HG02588 (cell line): ENCODE measurements at regions not wholly inside any gene's neighbourhood (a gene's known extent, or its start where the extent isn't known, plus 50 kb on each side); places are given as distances from the start of the nearest gene placed in this dataset.

Source experiments
- ATAC-seq: cut with Tn5 transposase; IDR thresholded peaks from one replicate; pipeline ENCODE4 v1.9.1; 2021; ENCODE audit warnings: mild to moderate bottlenecking, moderate library complexity; ENCODE audit not compliant: unreplicated experiment

DNA sequence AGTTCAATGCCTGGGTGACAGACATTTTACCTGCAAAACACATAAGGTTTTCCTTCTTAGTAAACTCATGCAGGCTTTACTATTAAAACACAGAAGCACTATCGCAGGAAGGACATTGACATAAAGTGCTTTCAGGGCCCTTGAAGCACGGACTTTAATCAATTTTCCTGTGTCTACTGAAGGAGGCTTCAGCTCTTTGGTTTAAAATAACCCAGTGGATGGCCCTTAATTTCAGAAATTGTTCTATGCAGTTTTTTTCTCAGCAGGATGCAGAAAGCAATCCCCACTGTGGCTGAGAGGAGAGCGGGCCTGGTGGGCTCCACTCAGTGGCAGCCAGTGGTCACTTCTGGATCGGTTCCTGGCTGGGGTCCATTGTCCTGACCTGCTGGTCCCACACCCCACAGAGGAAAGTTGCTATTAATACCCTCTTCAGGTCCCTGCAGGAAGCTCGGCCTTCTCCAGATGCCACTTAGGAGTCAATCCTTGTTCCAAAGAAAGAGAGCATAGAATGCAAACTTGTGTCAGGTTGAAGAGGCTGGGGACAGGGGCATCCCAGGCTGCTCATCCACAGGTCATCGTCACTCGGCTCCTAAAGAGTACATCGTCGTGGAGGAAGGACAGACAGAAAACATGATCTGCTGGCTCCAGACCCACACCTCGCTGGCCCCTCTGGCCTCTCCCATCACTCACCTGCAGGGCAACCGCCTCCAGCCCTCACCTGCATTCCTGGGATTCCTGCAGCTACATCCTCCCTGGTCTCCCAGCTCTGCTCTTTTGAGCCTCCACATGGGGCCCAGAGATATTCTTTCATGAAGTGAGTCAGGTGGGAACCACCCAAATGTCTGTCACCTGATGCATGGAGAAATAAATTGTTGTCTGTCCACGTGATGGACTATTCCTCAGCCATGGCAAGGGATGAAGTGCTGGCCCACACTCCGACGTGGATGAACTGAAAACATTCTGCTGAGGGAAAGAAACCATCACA, 153.1 kb downstream of the PSMG1 start:
- ATAC-seq: no peak

DNA sequence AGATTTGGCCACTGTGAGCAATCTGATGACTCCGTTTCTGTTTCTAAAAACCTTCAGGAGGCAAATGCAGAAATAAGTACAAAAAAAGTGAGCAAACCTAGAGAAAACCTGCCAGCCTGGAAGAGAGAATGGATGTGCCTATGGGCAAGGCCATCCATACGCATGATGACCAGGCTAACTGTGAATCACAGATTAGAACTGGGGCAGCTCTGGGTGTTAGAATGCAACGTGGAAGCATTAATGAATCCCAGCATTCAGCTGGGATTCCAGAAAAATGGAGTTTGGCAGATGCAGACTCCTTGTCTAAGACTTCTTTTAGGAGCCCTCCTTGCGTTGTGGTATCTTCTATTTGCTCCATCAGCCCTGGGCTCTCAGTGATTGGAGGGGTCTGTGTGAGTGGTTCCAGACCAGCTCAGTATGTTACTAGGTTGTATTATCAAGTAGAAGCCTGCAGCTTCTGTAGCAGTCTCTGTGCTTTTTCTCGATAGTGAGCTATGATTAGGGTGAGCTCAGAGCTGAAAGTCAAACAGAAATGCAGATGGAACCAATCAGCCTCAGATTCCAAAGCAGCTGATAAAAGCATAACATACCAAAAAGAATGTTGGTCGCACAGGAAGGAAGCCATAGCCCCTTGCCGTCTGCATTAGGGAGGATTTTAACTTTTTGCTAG, 154.0 kb downstream of the PSMG1 start:
- ATAC-seq: no peak

DNA sequence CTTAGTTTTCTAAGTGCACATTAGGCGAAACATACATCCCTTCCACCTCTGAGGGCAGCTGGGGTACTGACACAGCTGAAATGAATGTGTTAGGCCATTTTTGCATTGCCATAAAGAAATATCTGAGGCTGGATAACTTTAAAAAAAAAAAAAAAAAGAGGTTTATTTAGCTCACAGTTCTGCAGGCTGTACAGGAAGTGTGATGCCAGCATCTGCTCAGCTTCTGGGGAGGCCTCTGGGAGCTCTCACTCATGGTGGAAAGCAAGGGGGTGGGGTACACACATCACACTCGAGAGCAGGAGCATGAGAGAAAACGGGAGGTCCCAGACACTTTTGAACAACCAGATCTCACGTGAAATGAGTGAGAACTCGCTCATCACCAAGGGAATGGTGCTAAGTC, 158.1 kb downstream of the PSMG1 start:
- ATAC-seq: no peak

DNA sequence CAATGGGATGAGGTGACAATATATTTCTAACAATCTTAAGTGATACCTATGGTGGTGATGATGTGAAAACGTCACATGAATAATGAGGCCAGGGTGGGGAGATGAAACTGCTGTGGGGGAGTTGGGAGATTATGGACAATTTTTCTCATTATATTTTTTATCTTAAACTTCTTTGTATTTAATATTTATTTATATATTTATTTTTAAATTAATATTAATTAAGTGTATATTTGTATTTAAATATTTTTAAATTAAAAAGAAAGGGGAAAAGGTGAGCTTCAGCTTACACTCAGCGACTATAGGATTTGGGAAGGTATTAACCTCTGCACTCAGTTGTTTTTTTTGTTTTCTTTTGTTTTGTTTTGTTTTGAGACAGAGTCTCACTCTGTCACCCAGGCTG, 158.7 kb downstream of the PSMG1 start:
- ATAC-seq: no peak

DNA sequence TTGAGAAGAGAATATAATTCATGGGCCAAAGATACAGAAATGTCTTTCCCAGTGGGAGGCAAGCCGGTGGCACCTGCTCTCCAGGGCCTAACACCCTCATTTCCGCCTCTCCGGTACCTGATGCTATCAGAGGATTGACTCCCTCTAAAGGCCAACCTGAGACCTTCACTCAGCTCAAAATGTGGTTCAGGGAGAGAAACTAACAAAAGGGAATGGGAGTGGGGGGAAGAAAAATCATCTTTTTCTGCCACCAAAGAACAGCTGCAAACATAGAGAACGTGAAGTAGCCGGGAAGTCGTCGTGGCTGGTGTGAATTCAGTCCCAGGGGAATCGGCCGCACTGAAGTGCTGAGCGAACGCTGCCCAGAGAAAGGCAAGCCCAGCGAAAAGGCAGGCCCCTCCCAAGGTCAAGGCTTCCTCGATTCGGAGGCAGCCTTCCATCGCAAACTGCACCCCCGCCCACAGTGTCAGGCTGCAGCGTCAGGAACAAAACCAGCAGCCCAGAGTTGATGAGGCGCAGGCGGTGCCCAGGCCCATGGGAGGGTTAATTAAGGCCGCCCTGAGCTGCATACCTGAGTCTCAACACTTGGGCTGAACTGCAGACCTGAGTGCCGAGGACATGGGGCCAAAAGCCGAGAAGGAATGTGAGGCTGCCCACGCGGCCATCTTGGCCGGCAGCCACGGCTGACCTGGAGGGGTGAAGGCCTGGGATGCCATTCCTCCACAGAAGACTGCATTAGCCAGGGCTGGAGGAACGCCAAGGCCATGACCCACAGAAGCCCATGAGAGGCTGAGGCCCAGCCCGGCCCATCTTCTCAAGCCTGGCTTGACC, 160.2 kb downstream of the PSMG1 start:
- no peak for ATAC-seq

DNA sequence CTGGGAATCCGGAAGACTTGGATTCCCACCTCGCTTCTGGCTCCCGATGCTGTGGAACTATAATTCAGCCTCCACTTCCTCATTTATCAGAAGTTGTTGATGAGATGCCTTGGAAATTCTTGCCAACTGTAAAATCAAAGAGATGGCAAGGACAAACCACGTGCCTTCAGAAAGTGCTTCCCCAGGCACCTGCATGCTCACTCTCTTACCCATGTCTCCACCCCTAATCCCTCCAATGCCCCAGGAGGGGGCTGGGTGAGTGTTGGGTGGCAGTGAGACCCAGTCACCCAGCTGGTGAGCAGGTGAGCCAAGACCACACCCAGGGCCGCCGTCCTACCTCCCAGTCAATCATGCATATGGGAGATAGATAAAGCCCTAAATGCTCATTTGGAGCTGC, 160.8 kb downstream of the PSMG1 start:
- ATAC-seq: no peak

DNA sequence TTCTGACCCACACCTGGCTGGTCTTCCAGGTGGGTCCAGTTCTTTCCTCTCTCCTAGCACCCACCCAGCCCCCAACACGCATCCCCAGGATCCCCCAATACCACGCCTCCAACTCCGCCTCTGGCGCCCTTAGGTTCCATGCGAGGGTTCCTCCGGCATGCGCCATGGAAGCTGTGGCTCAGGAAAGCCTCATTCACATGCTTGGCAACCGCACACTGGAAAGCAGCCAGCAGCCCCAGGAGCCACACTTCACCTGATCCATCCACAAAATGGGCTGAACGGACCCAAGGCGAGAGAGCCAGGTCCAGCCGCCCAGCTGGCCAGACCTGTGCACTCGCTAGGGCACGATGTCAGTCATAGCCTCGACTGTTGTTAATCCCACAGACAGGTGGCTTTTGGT, 161.2 kb downstream of the PSMG1 start:
- no peak for ATAC-seq

DNA sequence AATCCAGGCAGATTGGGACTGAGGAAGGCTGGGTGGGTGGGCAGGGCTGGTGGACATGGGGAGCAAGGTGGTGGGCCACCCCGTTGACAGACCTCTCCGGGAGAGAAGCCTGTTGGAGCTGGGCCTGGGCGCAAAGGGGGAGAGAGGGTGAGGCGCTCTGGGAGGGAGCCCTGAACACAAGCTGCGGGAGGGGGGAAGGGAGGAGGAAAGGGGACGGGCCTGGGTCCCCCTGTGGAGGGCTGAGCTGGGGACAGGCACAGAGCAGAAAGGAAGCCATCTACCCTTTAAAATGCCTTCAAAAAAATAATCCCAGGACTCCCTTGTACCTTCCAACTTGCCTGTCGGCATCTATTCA, 161.8 kb downstream of the PSMG1 start:
- no peak for ATAC-seq

DNA sequence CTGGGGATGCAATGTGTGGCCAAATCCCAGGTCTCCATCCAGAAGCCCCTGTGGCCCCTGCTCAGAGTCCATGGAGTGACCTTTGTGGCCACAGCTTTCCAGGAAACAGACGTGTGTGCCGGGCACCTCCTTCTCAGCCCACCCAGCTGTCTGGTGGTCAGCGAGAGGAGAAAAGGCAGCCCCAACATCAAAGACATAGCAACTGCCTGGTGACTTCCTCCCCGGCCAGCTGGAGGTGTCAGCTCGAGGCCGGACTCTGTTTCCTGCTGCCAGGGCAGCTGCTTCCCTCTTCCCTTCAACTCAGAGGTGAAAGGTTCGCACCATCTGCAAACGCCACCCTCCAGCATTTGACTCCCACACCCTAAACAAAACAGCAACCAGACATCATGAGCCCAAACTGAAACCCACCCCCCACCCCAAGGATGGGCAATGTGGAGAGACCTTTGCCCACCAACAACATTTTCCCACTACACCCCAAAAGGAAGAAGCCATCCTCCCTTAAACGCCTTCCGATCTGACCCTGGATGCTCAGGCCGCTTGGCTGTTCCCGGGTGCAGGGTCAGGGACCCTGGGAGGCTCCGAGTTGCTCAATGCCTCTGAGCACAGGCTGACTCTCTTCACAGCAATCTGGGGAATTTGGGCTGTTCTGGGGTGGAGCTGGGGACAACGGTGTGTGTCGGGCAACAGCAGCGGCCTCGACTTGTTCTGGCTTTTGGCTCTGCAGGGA, 162.3 kb downstream of the PSMG1 start:
- no peak for ATAC-seq

DNA sequence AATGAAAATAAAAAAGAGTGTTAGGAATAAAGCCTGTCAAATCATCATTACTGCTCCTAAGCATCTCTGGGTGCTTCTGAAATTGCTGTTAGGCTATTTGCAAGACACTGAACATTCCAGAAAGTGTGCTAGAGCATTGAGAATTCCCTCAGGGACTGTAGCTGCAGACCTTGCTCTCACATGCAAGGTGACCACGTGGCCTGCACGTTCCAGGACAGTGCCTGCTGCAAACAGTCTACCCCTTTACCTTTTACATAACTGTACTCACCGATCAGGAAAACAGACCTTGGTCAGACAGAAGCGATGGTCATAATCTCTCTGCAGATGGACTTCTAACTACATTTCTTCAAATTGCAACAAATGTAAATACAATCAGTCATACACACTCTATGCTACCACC, 164.5 kb downstream of the PSMG1 start:
- no peak for ATAC-seq

DNA sequence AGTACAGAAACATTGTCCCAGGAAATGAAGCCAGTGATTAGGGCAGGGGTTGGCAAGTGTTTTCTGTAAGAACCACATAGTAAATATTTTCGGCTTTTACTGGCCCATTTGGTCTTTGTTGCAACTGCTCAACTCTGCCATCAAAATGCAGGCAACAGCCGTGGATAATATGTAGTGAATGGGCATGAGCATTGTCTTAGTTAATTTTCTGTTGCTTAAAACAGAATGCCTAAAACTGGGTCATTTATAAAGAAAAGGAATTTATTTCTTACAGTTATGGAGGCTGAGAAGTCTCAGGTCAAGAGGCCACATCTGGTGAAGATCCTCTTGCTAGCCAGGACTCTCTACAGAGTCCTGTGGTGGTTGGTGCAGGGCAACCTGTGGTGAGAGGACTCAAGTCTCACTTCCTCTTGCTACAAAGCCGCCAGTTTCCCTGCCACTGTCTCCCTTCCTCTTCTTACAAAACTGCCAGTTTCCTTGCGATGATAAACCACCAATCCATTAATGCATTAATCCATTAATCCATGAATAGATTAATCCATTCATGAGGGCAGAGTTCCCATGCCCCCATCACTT, 166.4 kb downstream of the PSMG1 start:
- ATAC-seq: peak; percentile 93

DNA sequence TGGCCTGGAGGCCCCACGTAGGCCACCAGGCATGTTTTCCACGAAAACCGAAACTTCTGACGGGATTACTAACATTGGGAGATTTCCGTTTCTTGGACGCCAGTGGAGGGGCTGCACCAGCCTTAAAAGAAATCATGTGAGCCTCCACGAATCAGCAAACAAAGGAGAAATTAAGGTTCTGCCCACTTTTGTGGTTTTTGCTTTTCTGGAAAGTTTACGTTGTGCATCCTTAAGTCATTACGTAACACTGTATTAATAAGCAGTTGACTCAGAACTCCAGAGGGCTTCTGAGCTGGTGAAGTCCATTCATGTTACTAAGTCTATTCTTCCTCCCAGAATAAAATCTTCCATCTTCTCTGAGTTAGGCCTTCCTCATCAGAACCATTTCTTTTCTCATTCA, 168.5 kb downstream of the PSMG1 start:
- no peak for ATAC-seq

DNA sequence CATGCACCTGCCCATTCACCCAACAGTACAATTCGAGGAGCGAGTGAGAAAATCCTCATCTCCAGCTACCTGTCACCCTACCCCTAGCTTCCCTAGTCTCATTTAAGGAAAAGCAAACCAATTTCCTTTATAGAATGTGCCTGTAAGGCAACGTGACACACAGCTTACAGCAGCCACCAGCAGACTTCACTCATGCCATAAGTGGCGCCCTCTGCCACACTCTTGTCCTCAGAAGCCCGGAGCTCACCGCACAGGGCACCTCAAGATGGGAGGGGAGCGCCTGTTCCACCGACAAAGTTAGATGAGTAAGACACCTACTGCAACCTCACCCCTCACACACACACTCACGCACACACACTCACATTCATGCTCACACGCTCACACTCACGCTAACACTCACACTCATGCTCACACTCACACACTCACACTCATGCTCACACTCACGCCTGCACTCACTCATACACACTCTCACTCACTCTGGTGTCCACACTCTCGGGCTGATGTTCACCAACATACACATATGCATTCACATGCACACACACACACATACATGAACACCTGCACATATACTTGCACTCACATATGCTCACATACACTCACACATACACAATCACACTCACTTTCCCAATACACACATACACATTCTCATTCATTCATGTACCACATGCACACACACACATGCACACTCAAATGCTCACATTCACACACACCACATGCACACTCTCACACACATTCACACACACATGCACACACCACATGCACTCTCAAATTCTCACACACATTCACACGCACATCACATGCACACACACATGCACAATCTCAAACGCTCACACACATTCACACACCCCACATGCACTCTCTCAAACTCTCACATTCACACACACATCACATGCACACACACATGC, 170.7 kb downstream of the PSMG1 start:
- no peak for ATAC-seq

DNA sequence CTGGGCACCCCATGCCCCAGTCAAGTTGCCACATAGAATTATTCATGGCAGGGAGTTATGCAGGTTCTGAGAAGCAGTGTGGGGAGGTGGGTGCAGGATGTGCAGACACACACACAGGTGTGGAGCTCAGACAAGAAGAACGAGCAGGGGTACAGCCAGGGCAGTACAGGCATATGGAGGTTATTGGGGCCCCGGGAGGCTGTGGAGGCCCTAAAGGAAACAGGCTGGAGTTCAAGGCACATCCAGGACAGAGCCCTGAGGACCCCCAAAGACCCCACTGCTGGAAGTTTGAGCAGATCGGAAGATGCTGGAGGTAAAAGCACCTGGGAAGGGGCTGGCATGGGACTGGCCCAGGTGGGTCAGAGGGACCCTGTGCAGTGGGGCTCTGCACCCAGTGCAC, 171.3 kb downstream of the PSMG1 start:
- ATAC-seq: no peak

DNA sequence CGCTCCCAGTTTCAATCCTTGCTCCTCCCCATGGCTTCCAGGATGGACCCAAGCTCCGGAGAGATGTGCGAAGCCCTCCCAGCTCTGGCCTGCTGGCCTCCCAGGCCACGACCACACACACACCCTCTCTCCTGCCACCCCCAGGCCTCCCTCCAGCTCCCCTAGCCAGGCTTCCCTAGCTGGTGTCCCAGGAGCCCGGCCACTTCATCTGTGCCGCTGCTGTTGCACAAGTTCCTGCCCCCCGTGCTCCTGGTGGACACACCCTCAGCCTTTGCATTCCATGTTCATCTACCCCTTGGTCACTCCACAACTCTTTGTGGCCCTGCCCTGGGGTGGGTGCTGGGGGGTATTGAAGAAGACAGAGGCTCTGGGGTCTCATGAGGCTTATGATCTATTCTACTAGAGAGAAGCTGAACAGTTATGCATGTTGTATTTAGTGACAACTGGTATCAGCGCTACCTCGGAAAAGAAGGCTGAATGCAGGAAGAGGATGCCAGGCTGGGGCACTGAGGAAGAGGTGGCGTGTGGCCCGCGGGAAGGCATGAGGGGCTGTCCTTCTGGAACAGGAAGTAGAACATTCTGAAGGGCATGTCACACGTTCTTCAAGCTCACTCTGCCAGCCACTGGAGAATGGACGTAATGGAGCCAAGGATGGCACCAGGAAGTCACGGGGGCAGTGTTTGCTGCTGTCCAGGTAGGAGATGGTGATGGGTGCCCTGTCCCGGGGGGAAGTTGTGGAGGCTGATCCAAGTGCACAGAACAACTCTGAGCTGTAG, 172.4 kb downstream of the PSMG1 start:
- ATAC-seq: no peak

DNA sequence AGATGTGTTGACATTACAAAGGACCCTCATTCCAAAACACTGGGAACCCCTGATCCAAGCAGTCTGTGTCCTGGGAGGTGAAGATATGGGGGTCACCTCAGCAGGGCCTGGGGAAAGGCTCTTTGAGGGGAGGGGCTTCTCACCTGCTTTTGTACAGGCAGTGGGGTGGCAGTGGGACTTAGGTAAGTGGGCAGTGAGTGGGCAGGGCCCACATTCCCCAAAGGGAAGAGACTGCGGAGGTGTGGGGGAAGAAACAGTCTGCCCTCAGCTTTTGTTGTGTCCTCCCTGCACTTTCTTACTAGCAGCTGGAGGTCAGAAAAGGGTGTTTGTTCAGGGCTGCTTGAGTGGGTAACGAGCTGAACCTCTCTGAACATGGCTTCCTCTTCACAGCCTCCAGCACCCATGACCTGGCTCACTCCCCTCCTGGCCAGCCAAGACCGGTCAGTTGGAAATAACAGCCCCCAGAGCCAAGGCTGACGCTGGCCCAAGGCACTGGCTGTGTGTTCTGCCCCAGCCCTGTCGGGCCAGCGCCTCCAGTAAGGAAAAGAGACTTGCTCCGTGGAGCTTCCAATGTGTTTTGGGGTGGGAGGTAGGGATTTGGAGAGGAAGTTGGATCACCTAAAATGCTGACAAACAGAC, 173.5 kb downstream of the PSMG1 start:
- no peak for ATAC-seq

DNA sequence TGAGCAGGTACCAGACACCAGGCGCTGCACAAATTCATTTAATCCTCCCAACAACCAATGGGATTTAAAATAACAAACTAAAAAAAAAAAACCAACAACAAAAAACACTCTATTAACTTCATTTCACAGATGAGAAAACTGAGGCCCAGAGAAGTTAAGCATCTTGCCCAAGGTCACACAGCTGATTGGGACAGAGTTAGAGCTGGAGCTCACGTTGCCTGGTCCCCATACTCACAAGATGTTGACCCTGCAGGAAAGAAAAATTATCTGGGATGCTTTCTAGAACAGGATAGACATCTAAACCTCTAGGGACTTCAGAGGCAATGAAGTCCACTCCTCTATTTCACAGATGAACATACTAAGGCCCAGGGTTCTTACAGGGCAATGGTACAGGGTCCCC, 175.3 kb downstream of the PSMG1 start:
- ATAC-seq: no peak

DNA sequence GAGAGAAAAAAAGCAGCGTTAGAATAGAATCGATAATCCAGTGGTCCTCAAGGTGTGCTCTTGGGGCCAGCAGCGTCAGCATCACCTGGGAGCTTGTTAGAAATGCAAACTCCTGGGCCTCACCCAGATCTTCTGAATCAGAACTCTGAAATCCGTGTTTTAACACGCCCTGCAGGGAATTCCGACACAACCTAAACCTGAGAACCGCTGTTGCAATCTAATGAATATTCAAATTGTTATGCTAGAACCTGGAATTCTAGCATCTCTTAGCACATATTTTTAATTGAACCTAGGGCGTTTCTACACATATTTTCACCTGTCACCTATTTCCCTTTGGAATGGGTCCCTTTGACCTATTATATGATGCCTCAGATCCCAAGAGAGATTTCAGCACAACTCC, 175.7 kb downstream of the PSMG1 start:
- ATAC-seq: no peak
